ENCODE measurements at regions not wholly inside any gene's neighbourhood (a gene's known extent, or its start where the extent isn't known, plus 50 kb on each side); places are given as distances from the start of the nearest gene placed in this dataset.

DNA sequence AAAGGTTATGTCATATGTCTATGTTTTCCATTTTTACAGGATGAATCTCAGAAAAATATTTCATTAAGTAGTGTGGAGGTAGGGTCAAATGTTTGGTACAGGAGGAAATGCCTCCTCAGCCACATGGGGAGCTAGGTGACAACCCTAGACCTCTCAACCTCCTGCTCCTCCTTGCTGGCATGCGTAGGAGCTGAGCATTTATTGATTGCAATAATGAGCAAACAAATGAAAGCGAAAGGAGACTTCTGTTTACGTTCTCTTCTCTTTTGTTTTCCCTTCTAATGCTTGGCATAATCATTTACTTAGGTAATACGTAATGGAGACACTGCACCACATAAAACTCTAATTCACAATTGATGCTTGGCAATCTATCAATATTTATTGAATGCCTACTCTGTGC, 95.1 kb upstream of the CCBE1 start:
- no peak for TF ChIP-seq POLR2A (IDR thresholded peaks at IDR 0.05)
- no peak for TF ChIP-seq CTCF (IDR thresholded peaks at IDR 0.05)

Data from vagina (tissue), 2 donors.